ENCODE measurements at regions not wholly inside any gene's neighbourhood (a gene's known extent, or its start where the extent isn't known, plus 50 kb on each side); places are given as distances from the start of the nearest gene placed in this dataset.

- TF ChIP-seq CTCF (IDR thresholded peaks at IDR 0.05; ENCODE audit: low read length) (no peak), EZH2 (IDR thresholded peaks at IDR 0.05; ENCODE audit: borderline replicate concordance, low read length) (no peak)
Measured at GRCh38 chr9:36504156-36504555, 68.5 kb upstream of the MELK start.
